SK-N-SH (cell line): ENCODE measurements at regions not wholly inside any gene's neighbourhood (a gene's known extent, or its start where the extent isn't known, plus 50 kb on each side); places are given as distances from the start of the nearest gene placed in this dataset.

ENCODE experiments used
- CTCF ChIP-seq: fragments of 200-600 bp; sonication (generic); IDR thresholded peaks from 2 replicates; pipeline ENCODE4 v1.6.1; 2017; ENCODE audit warnings: antibody characterized with exemption, mild to moderate bottlenecking, moderate library complexity
- ELF1 ChIP-seq: IDR thresholded peaks from 2 replicates; pipeline ENCODE4 v1.4.0; 2012
- EZH2phosphoT487 ChIP-seq: fragments of 200-600 bp; sonication (generic); IDR thresholded peaks from 2 replicates; pipeline ENCODE4 v1.6.1; 2017; ENCODE audit warnings: low read depth, mixed run types, mild to moderate bottlenecking, antibody characterized with exemption, moderate library complexity, borderline replicate concordance
- FOSL2 ChIP-seq: IDR thresholded peaks from 2 replicates; pipeline ENCODE4 v1.4.0; 2012; ENCODE audit warnings: low read depth, mild to moderate bottlenecking, moderate library complexity, borderline replicate concordance
- IRF3 ChIP-seq: fragments of 150-350 bp; IDR thresholded peaks from 2 replicates; pipeline ENCODE4 v1.6.1; 2016; ENCODE audit warnings: mild to moderate bottlenecking, low read depth, low read length
- MXI1 ChIP-seq: IDR thresholded peaks from 2 replicates; pipeline ENCODE4 v1.6.1; 2012; ENCODE audit warnings: mild to moderate bottlenecking, low read depth, low read length, improper control_type of control experiment
- POLR2AphosphoS5 ChIP-seq: IDR thresholded peaks from 2 replicates; pipeline ENCODE4 v1.6.1; 2012; ENCODE audit warnings: low read depth, low read length
- REST ChIP-seq: IDR thresholded peaks from 2 replicates; pipeline ENCODE4 v1.6.1; 2012; ENCODE audit warnings: mild to moderate bottlenecking, low read depth, low read length, moderate library complexity
- RFX5 ChIP-seq: IDR thresholded peaks from 2 replicates; pipeline ENCODE4 v1.6.1; 2012; ENCODE audit warnings: mild to moderate bottlenecking, improper control_type of control experiment, low read length
- SIN3A ChIP-seq: IDR thresholded peaks from 2 replicates; pipeline ENCODE4 v1.6.1; 2012; ENCODE audit warnings: low read depth, mild to moderate bottlenecking, low read length, moderate library complexity, borderline replicate concordance
- TAF1 ChIP-seq: IDR thresholded peaks from 2 replicates; pipeline ENCODE4 v1.6.1; 2012; ENCODE audit warnings: low read depth, mild to moderate bottlenecking, low read length, moderate library complexity, borderline replicate concordance
- TCF12 ChIP-seq: IDR thresholded peaks from 2 replicates; pipeline ENCODE4 v1.4.0; 2012
- USF1 ChIP-seq: IDR thresholded peaks from 2 replicates; pipeline ENCODE4 v1.4.0; 2012; ENCODE audit warnings: low read depth, borderline replicate concordance
- USF2 ChIP-seq: fragments of 150-350 bp; IDR thresholded peaks from 2 replicates; pipeline ENCODE4 v1.6.1; 2017; ENCODE audit warnings: antibody characterized with exemption, low read length, low read depth, borderline replicate concordance

GRCh38 chr13:105641121-105641520 is 894.3 kb downstream of the EFNB2 start:
- no peak for TF ChIP-seq TCF12
- TF ChIP-seq CTCF, result no peak
- TF ChIP-seq REST, result no peak
- TF ChIP-seq SIN3A, result no peak
- no peak for TF ChIP-seq POLR2AphosphoS5
- no peak for TF ChIP-seq EZH2phosphoT487
- no peak for TF ChIP-seq USF2
- TF ChIP-seq USF1, result no peak
- no peak for TF ChIP-seq RFX5
- TF ChIP-seq MXI1, result no peak
- TF ChIP-seq ELF1, result no peak
- no peak for TF ChIP-seq IRF3
- no peak for TF ChIP-seq FOSL2
- TF ChIP-seq TAF1, result no peak
